ENCODE measurements at regions not wholly inside any gene's neighbourhood (a gene's known extent, or its start where the extent isn't known, plus 50 kb on each side); places are given as distances from the start of the nearest gene placed in this dataset.
"Not testable (repeated sequence)": the region's sequence is repeated elsewhere in the genome, so short reads cannot be mapped to it uniquely, and the experiment has no call there.

GRCh38 chr6:78770765-78771164 lies 96.6 kb upstream of the IRAK1BP1 start:
- CTCF ChIA-PET = interaction anchor here (0.6 kb wide), 1 partner anchor 70 kb away, joined by 3 read pairs; no protein-coding TSS in a partner anchor

GRCh38 chr6:78771586-78771985 lies 95.8 kb upstream of the IRAK1BP1 start:
- no peak for TF ChIP-seq CTCF (IDR thresholded peaks at IDR 0.05; ENCODE audit: insufficient read depth, low read length, missing control alignments)
- ChIA-PET CTCF (interaction anchor here (1.0 kb wide), 1 partner anchor 39 kb away, joined by 3 read pairs; no protein-coding TSS in a partner anchor), POLR2A (no interaction called here)
- DNase-seq (ENCODE audit: low read depth, low spot score) = no peak
- no peak overlapping the region for H3K4me3 ChIP-seq (ENCODE audit: low read depth, low read length)

More at GRCh38 chr6:78770765-78771164, 96.6 kb upstream of the IRAK1BP1 start:
- DNase-seq (ENCODE audit: low read depth, low spot score) = no peak
- no peak overlapping the region for H3K4me3 ChIP-seq (ENCODE audit: low read depth, low read length)
- TF ChIP-seq CTCF (IDR thresholded peaks at IDR 0.05; ENCODE audit: insufficient read depth, low read length, missing control alignments) = no peak
- POLR2A ChIA-PET = no interaction called here

- no peak overlapping the region for H3K4me3 ChIP-seq (ENCODE audit: low read depth, low read length)
- ChIA-PET CTCF (no interaction called here), POLR2A (no interaction called here)
- no peak for DNase-seq (ENCODE audit: low read depth, low spot score)
- TF ChIP-seq CTCF (IDR thresholded peaks at IDR 0.05; ENCODE audit: insufficient read depth, low read length, missing control alignments) = no peak
These were observed 86.3 kb upstream of the IRAK1BP1 start for GRCh38 chr6:78781001-78781400.

- POLR2A ChIA-PET; H3K4me3 ChIP-seq (ENCODE audit: low read depth, low read length); DNase-seq (ENCODE audit: low read depth, low spot score); CTCF ChIA-PET: not testable (repeated sequence)
These were observed 84.0 kb upstream of the IRAK1BP1 start for GRCh38 chr6:78783366-78783765.

- ChIA-PET POLR2A (no interaction called here), CTCF (no interaction called here)
- DNase-seq (ENCODE audit: low read depth, low spot score) = no peak
- H3K4me3 ChIP-seq (ENCODE audit: low read depth, low read length) = no peak overlapping the region
- no peak for TF ChIP-seq CTCF (IDR thresholded peaks at IDR 0.05; ENCODE audit: insufficient read depth, low read length, missing control alignments)
These were observed 70.1 kb upstream of the IRAK1BP1 start for GRCh38 chr6:78797270-78797669.

- DNase-seq (ENCODE audit: low read depth, low spot score) = no peak
- H3K4me3 ChIP-seq (ENCODE audit: low read depth, low read length) = no peak overlapping the region
- ChIA-PET CTCF (interaction anchor here (1.4 kb wide), 1 partner anchor 11 kb away, joined by 3 read pairs; no protein-coding TSS in a partner anchor), POLR2A (no interaction called here)
- no peak for TF ChIP-seq CTCF (IDR thresholded peaks at IDR 0.05; ENCODE audit: insufficient read depth, low read length, missing control alignments)
These were observed 67.7 kb upstream of the IRAK1BP1 start for GRCh38 chr6:78799682-78800081.

GRCh38 chr6:78806792-78807191 lies 60.6 kb upstream of the IRAK1BP1 start:
- POLR2A ChIA-PET; H3K4me3 ChIP-seq (ENCODE audit: low read depth, low read length); CTCF ChIA-PET; DNase-seq (ENCODE audit: low read depth, low spot score): not testable (repeated sequence)

- POLR2A ChIA-PET; H3K4me3 ChIP-seq (ENCODE audit: low read depth, low read length); DNase-seq (ENCODE audit: low read depth, low spot score); CTCF ChIA-PET: not testable (repeated sequence)
These were observed 59.5 kb upstream of the IRAK1BP1 start for GRCh38 chr6:78807655-78808355.

Measured in AG04449 (cell line).